WTC11 (cell line): ENCODE measurements at regions not wholly inside any gene's neighbourhood (a gene's known extent, or its start where the extent isn't known, plus 50 kb on each side); places are given as distances from the start of the nearest gene placed in this dataset.
"Not testable (repeated sequence)": the region's sequence is repeated elsewhere in the genome, so short reads cannot be mapped to it uniquely, and the experiment has no call there.

Source experiments
- ATAC-seq: fragments of 200-7000 bp; cut with Tn5 transposase; 2 replicates; pipeline ENCODE4 v1.10.0; 2021; ENCODE audit warnings: mild to moderate bottlenecking, moderate library complexity
- CTCF ChIA-PET: fragments of 300-600 bp; sonication (Branson Sonifier 250); formaldehyde crosslinking; loops from one replicate; lab custom pipeline; 2021; ENCODE audit warnings: antibody characterized with exemption; lab: Charles Lee
- POLR2A ChIA-PET: fragments of 350-600 bp; sonication (Branson Sonifier 250); formaldehyde crosslinking; loops from one replicate; lab custom pipeline; 2021; ENCODE audit warnings: antibody characterized with exemption; lab: Charles Lee
- DNase-seq: peaks from one replicate; pipeline ENCODE4 v3.0.0; 2021; ENCODE audit warnings: low spot score
- H3K27ac Mint-ChIP-seq: 2 replicates; pipeline ENCODE4 v1.8.0; 2021; ENCODE audit warnings: mixed read lengths
- H3K27me3 Mint-ChIP-seq: 2 replicates; pipeline ENCODE4 v1.8.0; 2021; ENCODE audit warnings: low read depth, mild to moderate bottlenecking, moderate library complexity, mixed read lengths
- H3K36me3 Mint-ChIP-seq: 2 replicates; pipeline ENCODE4 v1.8.0; 2021; ENCODE audit warnings: mixed read lengths
- H3K4me1 Mint-ChIP-seq: 2 replicates; pipeline ENCODE4 v1.8.0; 2022; ENCODE audit warnings: mixed read lengths
- H3K4me3 Mint-ChIP-seq: 2 replicates; pipeline ENCODE4 v1.8.0; 2021; ENCODE audit warnings: mild to moderate bottlenecking, moderate library complexity, mixed read lengths
- H3K9me3 Mint-ChIP-seq: 2 replicates; pipeline ENCODE4 v1.8.0; 2021; ENCODE audit warnings: mixed read lengths
- CBFB ChIP-seq: sonication (generic); formaldehyde crosslinking; IDR thresholded peaks from 2 replicates; pipeline ENCODE4 v1.8.1; 2022; ENCODE audit warnings: mild to moderate bottlenecking, low read depth, missing genetic modification reagents
- FOXP1 ChIP-seq: sonication (generic); formaldehyde crosslinking; IDR thresholded peaks from 2 replicates; pipeline ENCODE4 v1.8.0; 2022; ENCODE audit warnings: missing genetic modification reagents, mild to moderate bottlenecking, moderate library complexity, borderline replicate concordance
- GABPB1 ChIP-seq: sonication (generic); formaldehyde crosslinking; IDR thresholded peaks from 2 replicates; pipeline ENCODE4 v1.8.1; 2023; ENCODE audit warnings: mild to moderate bottlenecking, missing genetic modification reagents
- NR1H2 ChIP-seq: sonication (generic); formaldehyde crosslinking; IDR thresholded peaks from 2 replicates; pipeline ENCODE4 v1.9.0; 2021; ENCODE audit warnings: mild to moderate bottlenecking, moderate library complexity, missing genetic modification reagents
- SMAD3 ChIP-seq: sonication (generic); formaldehyde crosslinking; IDR thresholded peaks from 2 replicates; pipeline ENCODE4 v1.8.0; 2022; ENCODE audit warnings: missing genetic modification reagents, mild to moderate bottlenecking, borderline replicate concordance
- ZNF317 ChIP-seq: sonication (generic); formaldehyde crosslinking; IDR thresholded peaks from 2 replicates; pipeline ENCODE4 v1.8.1; 2023; ENCODE audit warnings: low read depth, mild to moderate bottlenecking, moderate library complexity, missing genetic modification reagents, borderline replicate concordance
- ZNF423 ChIP-seq: fragments of 250-450 bp; sonication (Bioruptor Pico); IDR thresholded peaks from 2 replicates; pipeline ENCODE4 v2.1.2; 2022; ENCODE audit warnings: mild to moderate bottlenecking, moderate library complexity
- TF ChIP-seq, protein P1 (sequence below): sonication (generic); formaldehyde crosslinking; IDR thresholded peaks from 2 replicates; pipeline ENCODE4 v1.8.1; 2023; ENCODE audit warnings: mild to moderate bottlenecking, missing genetic modification reagents, moderate library complexity
- TF ChIP-seq, protein P2 (sequence below): sonication (generic); formaldehyde crosslinking; IDR thresholded peaks from 2 replicates; pipeline ENCODE4 v1.8.1; 2022; ENCODE audit warnings: low read depth, missing genetic modification reagents, borderline replicate concordance
- TF ChIP-seq, protein P3 (sequence below): sonication (generic); formaldehyde crosslinking; IDR thresholded peaks from 2 replicates; pipeline ENCODE4 v1.8.1; 2022; ENCODE audit warnings: low read depth, mild to moderate bottlenecking, moderate library complexity, missing genetic modification reagents, borderline replicate concordance

DNA sequence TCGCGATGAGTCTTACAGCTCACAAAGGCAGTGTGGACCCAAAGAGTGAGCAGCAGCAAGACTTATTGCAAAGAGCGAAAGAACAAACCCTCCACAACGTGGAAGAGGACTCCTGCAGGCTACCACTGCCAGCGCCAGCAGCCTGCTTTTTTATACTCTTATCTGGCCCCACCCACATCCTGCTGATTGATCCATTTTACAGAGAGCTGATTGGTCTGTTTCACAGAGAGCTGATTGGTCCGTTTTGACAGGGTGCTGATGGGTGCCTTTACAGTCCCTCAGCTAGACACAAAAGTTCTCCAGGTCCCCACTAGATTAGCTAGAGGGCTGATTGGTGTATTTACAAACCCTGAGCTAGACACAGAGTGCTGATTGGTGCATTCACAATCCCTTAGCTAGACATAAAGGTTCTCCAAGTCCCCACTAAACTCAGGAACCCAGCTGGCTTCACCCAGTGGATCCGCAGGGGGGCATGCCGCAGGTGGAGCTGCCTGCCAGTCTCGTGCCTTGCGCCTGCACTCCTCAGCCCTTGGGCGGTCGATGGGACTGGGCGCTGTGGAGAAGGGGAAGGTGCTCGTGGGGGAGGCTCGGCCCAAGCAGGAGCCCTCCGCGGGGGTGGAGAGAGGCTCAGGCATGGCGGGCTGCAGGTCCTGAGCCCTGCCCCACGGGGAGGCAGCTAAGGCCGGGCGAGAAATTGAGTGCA lies 75.7 kb downstream of the QDPR start:
- ATAC-seq, DNase-seq, H3K27ac Mint-ChIP-seq, H3K27me3 Mint-ChIP-seq, H3K36me3 Mint-ChIP-seq, H3K4me3 Mint-ChIP-seq, H3K4me1 Mint-ChIP-seq, POLR2A ChIA-PET: not testable (repeated sequence)
- peaks cover 21% of the 10 kb centered on the region for H3K9me3 Mint-ChIP-seq
- CTCF ChIA-PET = interaction anchor here (1.0 to 2.3 kb wide), 2 partner anchors 12 to 88 kb away, joined by 4 to 11 read pairs; no protein-coding TSS in a partner anchor

DNA sequence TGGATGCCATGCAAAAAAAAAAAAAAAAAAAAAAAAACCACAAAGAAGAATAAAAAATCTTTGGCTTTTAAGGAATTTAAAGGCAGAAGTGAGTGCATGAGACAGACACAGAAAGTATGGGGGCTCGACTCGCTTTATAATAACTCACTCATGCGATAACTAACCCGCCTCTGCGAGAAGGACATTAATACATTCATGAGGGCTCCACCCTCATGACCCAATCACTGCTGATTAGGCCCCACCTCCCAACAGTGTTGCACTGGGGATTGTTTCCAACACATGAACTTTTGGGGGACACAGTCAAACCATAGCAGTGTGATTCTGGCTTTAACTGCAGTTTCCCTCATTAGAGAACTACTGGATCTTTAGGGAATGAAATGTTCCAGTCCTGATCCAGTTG lies 78.1 kb downstream of the QDPR start:
- DNase-seq (no peak), ATAC-seq (no peak)
- Mint-ChIP-seq H3K4me3 (no peak overlapping the region), H3K27me3 (no peaks in the 10 kb centered on the region; the same call in 1 of the 2 replicates), H3K36me3 (peaks cover 3% of the 10 kb centered on the region), H3K27ac (no peak overlapping the region), H3K4me1 (no peaks in the 10 kb centered on the region), H3K9me3 (peaks cover 24% of the 10 kb centered on the region)
- CTCF ChIA-PET = interaction anchor here (0.8 kb wide), 1 partner anchor 14 kb away, joined by 3 read pairs; no protein-coding TSS in a partner anchor
- POLR2A ChIA-PET = no interaction called here
- TF ChIP-seq, protein P1, sequence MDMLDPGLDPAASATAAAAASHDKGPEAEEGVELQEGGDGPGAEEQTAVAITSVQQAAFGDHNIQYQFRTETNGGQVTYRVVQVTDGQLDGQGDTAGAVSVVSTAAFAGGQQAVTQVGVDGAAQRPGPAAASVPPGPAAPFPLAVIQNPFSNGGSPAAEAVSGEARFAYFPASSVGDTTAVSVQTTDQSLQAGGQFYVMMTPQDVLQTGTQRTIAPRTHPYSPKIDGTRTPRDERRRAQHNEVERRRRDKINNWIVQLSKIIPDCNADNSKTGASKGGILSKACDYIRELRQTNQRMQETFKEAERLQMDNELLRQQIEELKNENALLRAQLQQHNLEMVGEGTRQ (CRISPR knock-in tag) = no peak
- TF ChIP-seq GABPB1 (CRISPR knock-in tag) (no peak), FOXP1 (CRISPR knock-in tag) (no peak), SMAD3 (CRISPR knock-in tag) (no peak), ZNF423 (CRISPR knock-in tag) (no peak), ZNF317 (CRISPR knock-in tag) (no peak)
- TF ChIP-seq, protein P2, sequence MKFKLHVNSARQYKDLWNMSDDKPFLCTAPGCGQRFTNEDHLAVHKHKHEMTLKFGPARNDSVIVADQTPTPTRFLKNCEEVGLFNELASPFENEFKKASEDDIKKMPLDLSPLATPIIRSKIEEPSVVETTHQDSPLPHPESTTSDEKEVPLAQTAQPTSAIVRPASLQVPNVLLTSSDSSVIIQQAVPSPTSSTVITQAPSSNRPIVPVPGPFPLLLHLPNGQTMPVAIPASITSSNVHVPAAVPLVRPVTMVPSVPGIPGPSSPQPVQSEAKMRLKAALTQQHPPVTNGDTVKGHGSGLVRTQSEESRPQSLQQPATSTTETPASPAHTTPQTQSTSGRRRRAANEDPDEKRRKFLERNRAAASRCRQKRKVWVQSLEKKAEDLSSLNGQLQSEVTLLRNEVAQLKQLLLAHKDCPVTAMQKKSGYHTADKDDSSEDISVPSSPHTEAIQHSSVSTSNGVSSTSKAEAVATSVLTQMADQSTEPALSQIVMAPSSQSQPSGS = no peak
- TF ChIP-seq, protein P3, sequence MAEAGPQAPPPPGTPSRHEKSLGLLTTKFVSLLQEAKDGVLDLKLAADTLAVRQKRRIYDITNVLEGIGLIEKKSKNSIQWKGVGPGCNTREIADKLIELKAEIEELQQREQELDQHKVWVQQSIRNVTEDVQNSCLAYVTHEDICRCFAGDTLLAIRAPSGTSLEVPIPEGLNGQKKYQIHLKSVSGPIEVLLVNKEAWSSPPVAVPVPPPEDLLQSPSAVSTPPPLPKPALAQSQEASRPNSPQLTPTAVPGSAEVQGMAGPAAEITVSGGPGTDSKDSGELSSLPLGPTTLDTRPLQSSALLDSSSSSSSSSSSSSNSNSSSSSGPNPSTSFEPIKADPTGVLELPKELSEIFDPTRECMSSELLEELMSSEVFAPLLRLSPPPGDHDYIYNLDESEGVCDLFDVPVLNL (CRISPR knock-in tag) = no peak

DNA sequence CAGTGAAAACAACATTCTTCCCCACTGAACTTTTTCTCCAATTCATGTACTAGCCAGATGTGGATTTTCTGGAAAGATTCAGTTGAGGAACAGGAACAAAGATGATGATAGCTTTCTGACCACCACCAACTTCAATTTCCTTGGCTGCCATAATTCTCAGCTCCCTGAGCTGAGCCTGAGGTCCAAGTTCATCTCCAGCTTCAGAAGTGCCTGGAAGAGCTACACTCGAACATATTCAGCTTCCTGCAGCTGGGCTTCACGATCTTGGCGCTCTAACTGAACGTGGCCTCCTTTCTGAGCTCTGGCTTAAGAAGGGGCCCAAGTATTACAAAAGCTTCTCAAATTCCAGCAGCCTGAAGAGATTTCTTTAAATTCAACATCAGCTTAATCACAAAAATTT lies 83.9 kb downstream of the QDPR start:
- no peaks in the 10 kb centered on the region for H3K27me3 Mint-ChIP-seq
- ChIA-PET POLR2A (no interaction called here), CTCF (interaction anchor here (1.2 kb wide), 1 partner anchor 20 kb away, joined by 8 read pairs; no protein-coding TSS in a partner anchor)
- H3K9me3 Mint-ChIP-seq = peaks cover 17% of the 10 kb centered on the region
- ATAC-seq (no peak), DNase-seq (no peak)
- H3K4me1 Mint-ChIP-seq = no peaks in the 10 kb centered on the region
- no peaks in the 10 kb centered on the region for H3K36me3 Mint-ChIP-seq
- no peak for TF ChIP-seq NR1H2 (CRISPR knock-in tag)
- no peak overlapping the region for H3K4me3 Mint-ChIP-seq
- no peak overlapping the region for H3K27ac Mint-ChIP-seq

DNA sequence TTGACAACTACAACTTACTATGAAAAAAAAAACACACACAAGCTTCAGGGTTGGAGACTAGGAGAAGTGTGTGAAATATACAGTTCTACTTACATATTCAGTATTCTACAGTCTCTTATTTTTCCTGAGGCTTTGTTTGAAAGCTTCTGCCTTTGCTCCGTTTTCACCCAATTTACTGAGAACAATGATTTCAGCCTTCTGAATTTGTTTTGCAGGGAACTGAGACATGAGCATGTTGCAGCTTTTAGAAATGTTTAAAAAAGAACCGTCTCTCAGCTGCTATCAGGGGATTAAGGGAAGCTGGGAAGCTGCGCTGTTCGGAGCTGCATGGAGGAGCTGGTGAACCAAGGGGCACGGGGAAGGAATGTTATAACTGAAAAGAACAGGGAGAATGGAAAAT lies 85.7 kb downstream of the QDPR start:
- Mint-ChIP-seq H3K4me1 (no peaks in the 10 kb centered on the region), H3K27ac (no peak overlapping the region), H3K9me3 (peaks cover 9% of the 10 kb centered on the region; the same call in 1 of the 2 replicates), H3K27me3 (no peaks in the 10 kb centered on the region), H3K36me3 (no peaks in the 10 kb centered on the region), H3K4me3 (no peak overlapping the region)
- POLR2A ChIA-PET = no interaction called here
- TF ChIP-seq CBFB (CRISPR knock-in tag) (no peak), ZNF423 (CRISPR knock-in tag) (no peak)
- TF ChIP-seq, protein P2 = no peak
- TF ChIP-seq, protein P3 (CRISPR knock-in tag) = no peak
- no peak for DNase-seq
- CTCF ChIA-PET = interaction anchor here (1.5 kb wide), 1 partner anchor 22 kb away, joined by 5 read pairs; no protein-coding TSS in a partner anchor
- no peak for ATAC-seq
